HEK293T (cell line): ENCODE measurements at regions not wholly inside any gene's neighbourhood (a gene's known extent, or its start where the extent isn't known, plus 50 kb on each side); places are given as distances from the start of the nearest gene placed in this dataset.

ENCODE experiments used
- ARNT ChIP-seq: fragments of 450-650 bp; IDR thresholded peaks from 2 replicates; pipeline ENCODE4 v1.6.1; 2017; ENCODE audit warnings: mild to moderate bottlenecking
- BHLHE40 ChIP-seq: fragments of 450-650 bp; IDR thresholded peaks from 2 replicates; pipeline ENCODE4 v1.6.1; 2016; ENCODE audit warnings: mild to moderate bottlenecking, moderate library complexity, borderline replicate concordance

DNA sequence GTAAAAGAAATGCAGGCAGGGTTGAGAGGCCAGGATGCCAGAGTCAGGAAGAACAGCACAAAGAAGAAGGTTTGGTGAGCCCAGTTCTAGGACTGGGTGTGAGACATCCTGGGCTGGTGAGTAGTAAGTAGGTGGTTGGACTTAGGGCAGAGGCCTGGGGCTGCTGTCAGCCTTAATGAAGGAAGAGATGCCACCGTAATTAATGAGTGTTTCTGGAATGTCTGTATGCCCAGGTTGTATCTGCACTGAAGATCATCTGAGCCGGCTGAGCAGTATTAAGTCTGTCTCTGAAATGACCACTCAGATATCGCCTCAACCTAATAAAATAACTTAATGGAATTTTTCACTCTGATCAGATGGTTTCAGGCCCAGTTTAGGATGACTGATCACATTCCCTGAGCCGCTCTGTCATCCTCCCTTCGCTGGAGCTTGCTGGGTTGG, 532.9 kb upstream of the IL12A start:
- TF ChIP-seq BHLHE40 (no peak), ARNT (no peak)
